GM18499 (cell line): ENCODE measurements at regions not wholly inside any gene's neighbourhood (a gene's known extent, or its start where the extent isn't known, plus 50 kb on each side); places are given as distances from the start of the nearest gene placed in this dataset.

Source experiments
- ATAC-seq: cut with Tn5 transposase; IDR thresholded peaks from one replicate; pipeline ENCODE4 v1.9.1; 2021; ENCODE audit warnings: moderate number of reproducible peaks; ENCODE audit not compliant: insufficient read depth, unreplicated experiment

GRCh38 chr18:78883501-78883900, 96.1 kb upstream of the SALL3 start:
- no peak for ATAC-seq

DNA sequence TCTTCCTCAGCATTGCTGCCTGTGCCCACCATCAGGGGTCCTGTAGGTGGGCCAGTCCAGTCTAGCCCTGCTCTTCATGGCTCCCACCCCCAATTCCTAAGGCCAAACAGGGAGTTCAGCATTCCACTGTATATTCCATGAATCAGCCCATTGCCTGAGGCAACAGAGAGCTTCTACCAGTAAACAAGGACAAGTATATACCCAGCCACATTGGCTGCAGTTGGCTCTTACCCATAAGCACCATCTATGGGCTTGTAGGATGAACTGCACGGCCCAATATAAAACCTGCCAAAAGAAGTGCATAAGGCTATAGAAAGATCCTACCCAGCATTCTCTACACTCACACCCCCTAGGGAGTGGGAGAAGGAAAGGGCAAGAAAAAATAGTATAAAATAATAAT, 95.1 kb upstream of the SALL3 start:
- ATAC-seq = no peak

DNA sequence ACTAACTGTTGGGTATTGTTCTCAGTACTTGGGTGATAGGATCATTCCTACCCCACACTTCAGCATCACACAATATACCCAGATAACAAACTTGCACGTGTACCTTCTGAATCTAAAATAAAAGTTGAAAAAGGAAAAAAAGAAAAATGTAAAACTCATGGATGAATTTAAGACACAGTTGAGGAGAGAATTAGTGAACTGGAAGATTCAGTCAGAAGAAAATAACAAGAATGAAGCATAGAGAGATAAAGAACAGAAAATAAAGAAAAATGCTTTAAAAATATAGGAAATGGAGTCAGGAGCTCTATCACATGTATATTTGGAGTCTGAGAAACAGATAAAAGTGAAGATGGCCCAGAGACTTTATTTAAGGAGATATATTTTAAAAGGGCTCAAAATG, 90.4 kb upstream of the SALL3 start:
- no peak for ATAC-seq

DNA sequence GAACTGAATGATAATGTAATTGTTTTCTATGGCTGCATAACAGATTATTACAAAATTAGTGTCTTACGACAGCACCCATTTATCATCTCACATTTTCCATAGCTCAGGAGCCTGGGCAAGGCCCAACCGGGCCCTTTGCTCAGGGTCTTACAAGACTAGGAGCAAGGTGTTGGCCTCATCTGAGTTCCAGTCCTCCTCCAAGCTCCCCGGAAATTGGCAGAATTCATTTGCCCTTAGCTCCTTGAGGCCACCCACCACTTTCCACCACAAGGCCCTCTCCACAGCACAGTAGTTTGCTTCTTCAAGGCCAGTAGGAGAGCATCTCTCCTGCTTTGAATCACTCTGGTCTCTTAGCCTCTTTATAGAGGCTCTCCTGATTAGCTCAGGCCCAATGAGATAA, 89.2 kb upstream of the SALL3 start:
- no peak for ATAC-seq

DNA sequence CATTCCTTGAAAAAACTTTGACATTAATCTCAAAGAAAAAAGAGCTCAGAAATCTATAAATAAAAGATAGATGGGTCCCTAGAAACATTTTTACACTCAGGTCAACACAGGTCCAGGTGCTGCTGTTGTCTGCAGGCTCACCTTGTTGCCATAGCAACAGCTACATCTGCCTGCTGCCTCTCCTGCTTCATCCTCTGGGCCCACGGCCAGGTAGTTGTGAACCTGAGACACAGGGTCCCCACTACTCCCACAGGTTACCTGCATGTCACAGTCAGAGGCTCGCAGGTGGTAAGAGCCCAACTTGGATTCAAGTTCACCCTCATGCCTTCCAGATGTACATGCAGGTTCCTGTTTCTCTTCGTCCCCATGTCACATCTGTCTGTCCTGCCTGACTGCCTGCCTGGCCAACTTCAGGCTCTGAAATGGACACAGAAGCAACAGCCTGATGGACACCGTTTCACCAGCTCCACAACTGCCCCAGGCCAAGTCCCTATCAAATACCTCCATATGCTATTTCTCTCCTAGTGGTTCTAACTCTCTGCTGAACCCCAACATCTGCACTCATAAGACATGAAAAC, 88.3 kb upstream of the SALL3 start:
- ATAC-seq = no peak

- ATAC-seq = no peak
Observed at GRCh38 chr18:78892177-78892576, 87.4 kb upstream of the SALL3 start.

GRCh38 chr18:78892721-78893120, 86.9 kb upstream of the SALL3 start:
- ATAC-seq = no peak

DNA sequence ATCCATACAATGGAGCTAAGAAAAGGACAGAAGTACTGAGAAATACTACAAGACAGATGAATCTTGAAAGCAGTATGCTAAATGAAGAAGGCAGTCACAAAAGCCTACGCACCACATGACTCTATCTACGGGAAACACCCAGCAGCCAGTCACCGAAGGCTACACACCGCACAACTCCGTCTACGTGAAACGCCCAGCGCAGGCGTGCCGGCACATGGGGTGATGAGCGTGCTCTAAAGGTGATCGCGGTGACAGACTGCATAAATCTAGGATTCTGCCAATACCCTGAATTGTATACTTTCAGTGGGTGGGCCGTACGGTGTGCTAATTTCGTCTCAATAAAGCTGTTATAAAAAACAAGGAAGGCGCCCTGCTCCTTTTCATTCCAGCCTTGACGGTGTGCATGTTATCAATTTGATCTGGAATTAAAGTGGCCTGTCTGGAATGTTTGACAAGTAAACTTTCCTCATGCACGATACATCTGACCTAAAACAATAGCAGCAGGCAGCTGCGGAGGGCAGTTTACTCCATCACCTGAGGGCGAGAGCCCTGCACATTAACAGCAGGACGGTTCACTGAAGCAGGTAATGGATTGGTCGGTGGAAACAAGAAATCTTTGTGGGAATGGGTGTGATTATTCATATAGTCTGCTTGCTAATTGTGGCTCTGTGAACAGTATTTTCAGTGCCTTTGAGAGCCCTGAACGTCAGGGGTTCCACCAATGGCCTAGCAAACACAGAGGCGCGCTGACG, 86.2 kb upstream of the SALL3 start:
- ATAC-seq = no peak

- ATAC-seq = no peak
Observed at GRCh38 chr18:78894033-78894305, 85.6 kb upstream of the SALL3 start.

GRCh38 chr18:78895207-78896001, 84.2 kb upstream of the SALL3 start:
- no peak for ATAC-seq

- no peak for ATAC-seq
Observed at GRCh38 chr18:78896111-78896905, 83.3 kb upstream of the SALL3 start.

- no peak for ATAC-seq
Observed at GRCh38 chr18:78898066-78898465, 81.6 kb upstream of the SALL3 start.

DNA sequence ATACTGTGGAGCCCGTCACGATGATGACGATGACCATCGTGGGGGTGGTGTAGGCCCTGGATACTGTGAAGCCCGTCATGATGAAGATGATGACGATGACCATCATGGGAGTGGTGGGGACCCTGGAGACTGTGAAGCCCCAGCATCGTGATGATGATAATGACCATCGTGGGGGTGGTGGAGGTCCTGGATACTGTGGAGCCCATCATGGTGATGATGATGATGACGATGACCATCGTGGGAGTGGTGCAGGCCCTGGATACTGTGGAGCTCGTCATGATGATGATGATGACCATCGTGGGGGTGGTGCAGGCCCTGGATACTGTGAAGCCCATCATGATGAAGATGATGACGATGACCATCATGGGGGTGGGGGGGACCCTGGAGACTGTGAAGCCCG, 81.0 kb upstream of the SALL3 start:
- ATAC-seq = no peak

- no peak for ATAC-seq
Observed at GRCh38 chr18:78899241-78899640, 80.4 kb upstream of the SALL3 start.

GRCh38 chr18:78900938-78901909, 78.4 kb upstream of the SALL3 start:
- ATAC-seq = no peak

DNA sequence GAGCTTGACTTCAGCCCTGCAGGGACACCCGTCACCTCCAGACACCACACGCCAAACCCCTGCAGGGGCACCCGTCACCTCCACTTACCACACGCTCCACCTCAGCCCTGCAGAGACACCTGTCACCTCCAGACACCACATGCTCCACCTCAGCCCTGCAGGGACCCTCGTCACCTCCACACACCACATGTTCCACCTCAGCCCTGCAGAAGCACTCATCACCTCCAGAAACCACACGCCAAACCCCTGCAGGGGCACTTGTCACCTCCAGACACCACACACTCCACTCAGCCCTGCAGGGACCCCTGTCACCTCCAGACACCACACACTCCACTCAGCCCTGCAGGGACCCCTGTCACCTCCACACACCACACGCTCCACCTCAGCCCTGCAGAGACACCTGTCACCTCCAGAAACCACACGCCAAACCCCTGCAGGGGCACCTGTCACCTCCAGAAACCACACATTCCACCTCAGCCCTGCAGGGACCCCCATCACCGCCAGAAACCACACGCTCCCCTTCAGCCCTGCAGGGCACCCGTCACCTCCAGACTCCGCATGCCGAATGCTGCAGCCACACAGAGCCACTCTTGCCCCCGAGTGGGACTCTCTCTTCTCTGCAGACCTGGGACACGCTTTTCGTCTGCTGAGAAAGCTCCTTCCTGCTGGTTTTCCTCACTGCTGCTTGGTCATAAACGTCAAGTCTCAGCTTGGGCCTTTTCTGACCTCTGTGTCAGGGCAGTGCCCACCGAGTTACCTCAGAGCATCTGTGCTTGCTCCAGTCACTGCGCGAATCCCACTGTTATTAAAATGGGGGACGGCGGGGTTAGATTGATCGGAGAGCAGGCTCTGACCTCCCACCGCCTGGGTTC, 77.5 kb upstream of the SALL3 start:
- ATAC-seq = no peak

- no peak for ATAC-seq
Observed at GRCh38 chr18:78902795-78903435, 76.7 kb upstream of the SALL3 start.

DNA sequence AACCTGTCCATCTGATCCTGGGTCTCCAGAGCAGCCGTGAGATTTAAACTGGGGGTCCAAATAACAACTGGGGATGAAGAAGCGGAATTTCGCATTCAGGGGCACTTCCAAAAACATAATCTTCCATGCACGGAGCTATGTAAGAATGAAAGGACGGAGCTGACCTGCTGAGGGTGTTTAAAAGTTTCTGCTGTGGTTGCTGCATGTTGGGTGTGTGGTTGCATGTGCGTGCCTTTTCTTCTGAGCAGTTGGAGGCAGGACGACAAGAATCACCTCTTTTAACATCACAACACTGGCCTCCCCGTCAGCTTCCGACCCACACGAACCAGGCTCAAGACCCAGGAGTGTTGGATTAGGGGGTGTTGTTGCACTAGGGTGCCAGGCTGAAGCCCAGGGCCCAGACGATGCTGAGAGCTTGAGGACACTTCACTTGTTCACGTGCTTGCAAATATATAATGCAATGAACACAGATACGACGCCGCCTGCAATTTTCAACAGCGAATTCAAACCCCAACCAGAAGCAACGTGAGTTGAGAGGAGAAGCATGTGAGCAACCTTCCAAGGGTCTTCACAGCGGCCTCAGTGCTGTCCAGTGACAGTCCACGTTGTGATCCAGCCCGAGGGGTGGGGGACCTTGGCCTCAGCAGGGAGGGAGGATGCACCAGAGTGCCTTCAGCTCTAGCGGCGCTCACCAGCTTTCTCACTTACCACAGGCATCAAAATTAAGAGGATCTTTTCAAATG, 76.0 kb upstream of the SALL3 start:
- no peak for ATAC-seq
